HG03175 (cell line): ENCODE measurements at regions not wholly inside any gene's neighbourhood (a gene's known extent, or its start where the extent isn't known, plus 50 kb on each side); places are given as distances from the start of the nearest gene placed in this dataset.

Experiments used
- ATAC-seq: cut with Tn5 transposase; IDR thresholded peaks from one replicate; pipeline ENCODE4 v1.9.1; 2021; ENCODE audit warnings: mild to moderate bottlenecking, moderate library complexity; ENCODE audit not compliant: unreplicated experiment

- ATAC-seq = no peak
Observed at GRCh38 chr18:41842886-41843285, 112.1 kb upstream of the PIK3C3 start.

DNA sequence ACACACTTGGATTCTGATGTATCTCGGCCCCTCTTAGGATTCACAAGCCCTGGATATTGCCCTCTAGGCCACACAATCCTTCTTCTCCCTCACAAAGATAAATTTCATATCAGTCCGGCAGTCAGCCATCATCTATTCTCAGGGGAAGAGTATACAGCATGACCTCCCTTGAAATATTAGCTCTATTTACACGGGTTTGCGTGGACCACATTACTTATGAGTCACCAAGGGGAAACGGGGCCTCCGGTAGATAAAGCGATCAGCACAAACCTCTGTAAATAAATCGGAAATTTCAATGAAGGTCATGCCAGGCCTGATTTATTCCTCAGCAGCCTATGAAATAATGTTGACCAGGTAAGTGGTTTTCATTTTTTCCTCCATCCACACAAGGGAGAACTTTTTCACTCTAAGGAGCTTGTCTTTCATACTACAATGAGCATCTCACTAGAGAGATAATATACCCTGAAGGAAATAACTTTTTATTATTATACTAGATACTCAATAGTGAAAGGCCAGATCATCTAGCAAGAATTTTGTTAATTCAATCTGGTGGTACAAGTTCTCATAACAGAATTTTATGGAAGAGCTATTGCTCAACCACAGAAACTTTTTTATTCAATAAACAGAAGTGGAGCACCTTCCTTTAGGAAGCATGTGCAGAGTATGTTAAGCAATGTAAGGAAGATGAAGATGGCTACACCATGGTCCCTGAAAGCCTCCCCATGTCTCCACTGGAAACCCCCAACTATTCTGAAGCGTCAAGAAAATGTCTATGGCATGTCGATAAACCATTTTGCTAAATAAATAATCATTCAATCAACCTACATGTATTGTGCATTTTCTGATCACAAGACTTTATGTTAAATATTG is 125.2 kb upstream of the PIK3C3 start:
- no peak for ATAC-seq

GRCh38 chr18:41828137-41828536 is 126.9 kb upstream of the PIK3C3 start:
- no peak for ATAC-seq

- no peak for ATAC-seq
Observed at GRCh38 chr18:41820784-41821183, 134.2 kb upstream of the PIK3C3 start.

DNA sequence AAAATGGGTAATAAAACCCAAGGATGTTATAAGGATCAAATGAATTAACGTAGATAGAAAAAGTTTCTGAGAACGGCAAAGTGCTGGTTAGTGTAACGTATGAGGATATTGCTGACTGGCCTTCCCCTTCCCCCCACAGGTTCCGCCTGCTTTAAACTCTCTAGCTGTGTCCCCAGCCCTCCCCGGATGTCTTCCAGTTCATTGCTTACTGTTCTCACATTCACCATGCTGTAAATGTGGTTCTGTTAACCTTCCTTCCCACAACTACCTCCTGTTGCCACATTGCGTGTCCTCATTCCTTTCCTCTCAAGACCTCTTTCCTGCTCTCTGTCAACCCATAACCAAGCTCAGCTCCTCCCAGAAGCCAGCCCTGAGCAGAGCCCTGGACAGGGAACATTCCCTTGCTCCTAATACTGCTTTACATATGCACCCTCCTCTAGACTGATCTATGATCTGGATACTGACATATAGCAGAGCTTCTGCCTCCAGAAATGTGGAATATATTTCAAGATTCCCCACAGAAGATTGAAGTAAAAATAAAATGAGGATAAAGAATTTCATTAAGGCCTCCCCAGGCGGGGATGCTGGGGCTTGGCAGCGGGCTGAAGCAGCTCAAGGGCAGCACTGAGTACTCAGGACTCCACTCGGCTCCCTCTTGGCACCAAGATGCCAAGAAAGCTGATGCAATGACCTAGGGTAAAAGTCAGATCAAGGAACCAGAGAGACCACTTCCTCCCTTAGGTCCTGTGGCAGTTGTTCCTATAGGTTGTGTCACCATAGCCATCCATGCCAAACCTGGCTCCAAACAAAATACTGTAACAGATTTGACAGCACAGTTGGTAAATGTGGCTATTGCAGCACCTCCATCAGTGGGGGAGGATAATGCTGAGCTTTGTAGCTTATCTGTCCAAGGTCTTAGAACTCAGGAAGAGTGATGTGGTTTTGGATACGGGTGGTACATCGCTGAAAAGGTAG is 136.4 kb upstream of the PIK3C3 start:
- ATAC-seq = no peak

DNA sequence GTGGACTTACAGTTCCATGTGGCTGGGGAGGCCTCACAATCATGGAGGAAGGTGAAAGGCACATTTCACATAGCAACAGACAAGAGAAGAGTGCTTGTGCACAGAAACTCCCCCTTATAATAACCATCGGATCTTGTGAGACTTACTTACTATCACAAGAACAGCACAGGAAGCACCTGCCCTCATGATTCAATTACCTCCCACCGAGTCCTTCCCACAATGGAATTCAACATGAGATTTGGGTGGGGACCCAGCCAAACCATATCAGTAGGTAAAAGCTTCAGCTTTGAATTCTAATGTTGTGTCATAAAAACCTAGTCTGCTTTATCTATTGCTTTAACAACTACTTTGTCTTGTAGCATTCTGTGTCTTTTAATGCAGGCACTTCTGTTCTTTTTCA is 140.4 kb upstream of the PIK3C3 start:
- ATAC-seq = no peak

DNA sequence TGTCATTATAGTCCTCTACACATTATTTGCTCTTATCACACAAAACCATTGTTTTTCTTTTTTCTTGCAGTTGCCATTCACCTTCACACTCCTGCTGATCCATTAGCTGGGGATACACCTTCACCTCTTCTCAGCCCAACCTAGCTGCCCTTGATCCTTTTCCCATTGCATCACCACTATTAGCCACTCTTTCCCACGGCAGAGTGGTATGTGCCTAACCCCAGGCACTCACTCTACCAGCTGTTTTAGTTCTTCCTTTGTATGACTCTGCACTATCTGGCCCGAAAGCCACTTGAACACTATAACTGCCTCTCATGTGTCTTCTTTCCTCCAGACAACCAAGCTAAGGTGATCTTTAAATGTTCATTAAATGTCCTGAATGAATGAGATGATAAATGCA is 145.4 kb upstream of the PIK3C3 start:
- no peak for ATAC-seq

GRCh38 chr18:41805341-41805740 is 149.7 kb upstream of the PIK3C3 start:
- ATAC-seq = no peak

GRCh38 chr18:41798879-41799278 is 156.2 kb upstream of the PIK3C3 start:
- ATAC-seq = no peak

GRCh38 chr18:41790687-41791086 is 164.3 kb upstream of the PIK3C3 start:
- ATAC-seq = no peak

- no peak for ATAC-seq
Observed at GRCh38 chr18:41789001-41789400, 166.0 kb upstream of the PIK3C3 start.

DNA sequence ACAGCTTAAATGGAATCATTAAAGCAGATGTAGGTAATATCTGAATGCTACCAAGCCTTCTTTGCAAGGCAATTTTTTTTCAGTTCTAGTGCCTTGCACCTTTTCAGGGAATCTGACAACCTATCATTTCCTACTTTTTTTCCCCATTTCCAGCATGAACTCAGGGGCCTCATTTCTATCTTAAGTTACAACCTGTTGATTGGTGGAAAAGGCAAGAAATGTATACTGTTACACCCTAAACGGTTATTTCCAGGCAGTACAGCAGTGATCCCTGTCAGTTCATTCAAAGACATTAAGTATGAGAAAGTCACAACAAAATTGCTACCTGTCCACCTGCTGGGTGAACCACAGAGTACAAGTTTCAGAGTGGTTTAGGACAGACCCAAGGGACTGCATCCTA is 171.2 kb upstream of the PIK3C3 start:
- ATAC-seq = no peak

DNA sequence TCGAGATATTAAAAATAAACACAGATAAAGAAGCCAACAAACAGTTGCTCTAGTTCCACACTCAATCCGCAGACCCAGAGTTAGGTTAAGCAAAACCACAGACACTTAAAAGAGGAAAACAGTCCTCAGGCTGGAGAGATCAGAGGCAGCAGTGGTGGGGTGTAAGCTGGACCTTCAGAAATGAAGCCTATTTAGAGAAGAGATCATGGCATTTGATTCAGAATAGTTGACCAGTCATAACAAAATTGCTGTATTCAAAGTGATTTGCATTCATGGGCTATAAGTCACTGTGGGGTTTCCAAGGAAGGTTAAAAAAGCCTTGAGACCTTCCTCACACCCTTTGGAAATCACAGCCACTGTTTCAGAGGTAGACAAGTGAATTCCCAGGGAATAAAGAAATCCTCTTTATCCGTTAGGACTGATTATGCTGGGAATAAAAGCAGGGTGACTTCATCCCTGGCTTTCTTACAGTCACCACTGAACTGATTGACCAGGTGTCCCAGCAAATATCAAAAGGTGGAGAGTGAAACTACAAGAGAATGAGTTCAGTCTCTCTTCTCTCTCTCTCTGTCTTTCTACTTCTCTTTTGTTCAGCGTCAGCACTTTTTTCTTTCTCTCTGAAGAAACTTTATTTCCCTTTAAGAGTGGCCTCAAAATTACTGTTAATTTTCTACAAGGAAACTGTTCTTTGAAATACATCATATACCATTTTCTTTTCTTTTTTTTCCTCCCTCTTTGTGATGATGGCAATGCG is 171.8 kb upstream of the PIK3C3 start:
- ATAC-seq = no peak

GRCh38 chr18:41771973-41772372 is 183.1 kb upstream of the PIK3C3 start:
- no peak for ATAC-seq

- no peak for ATAC-seq
Observed at GRCh38 chr18:41769265-41769664, 185.8 kb upstream of the PIK3C3 start.

GRCh38 chr18:41768467-41768866 is 186.6 kb upstream of the PIK3C3 start:
- ATAC-seq = no peak

DNA sequence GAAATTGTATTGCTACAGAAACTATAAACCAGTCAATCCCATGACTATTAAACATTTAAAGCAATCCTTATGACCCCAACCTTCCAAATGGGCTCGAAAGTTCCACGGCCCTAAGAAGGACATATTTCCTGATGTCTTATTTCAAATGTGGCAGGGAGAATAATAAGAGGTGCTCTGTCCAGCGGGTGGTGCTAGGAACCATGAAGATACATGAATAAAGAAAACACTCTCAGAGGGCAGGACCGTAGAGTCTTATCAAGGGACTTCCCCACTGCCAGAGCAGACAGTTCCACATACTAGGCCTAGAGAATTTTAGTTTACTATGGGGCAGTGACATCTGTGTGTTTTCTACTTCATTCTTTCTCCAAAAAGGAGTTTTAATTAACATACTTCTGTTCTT is 187.1 kb upstream of the PIK3C3 start:
- ATAC-seq = no peak

DNA sequence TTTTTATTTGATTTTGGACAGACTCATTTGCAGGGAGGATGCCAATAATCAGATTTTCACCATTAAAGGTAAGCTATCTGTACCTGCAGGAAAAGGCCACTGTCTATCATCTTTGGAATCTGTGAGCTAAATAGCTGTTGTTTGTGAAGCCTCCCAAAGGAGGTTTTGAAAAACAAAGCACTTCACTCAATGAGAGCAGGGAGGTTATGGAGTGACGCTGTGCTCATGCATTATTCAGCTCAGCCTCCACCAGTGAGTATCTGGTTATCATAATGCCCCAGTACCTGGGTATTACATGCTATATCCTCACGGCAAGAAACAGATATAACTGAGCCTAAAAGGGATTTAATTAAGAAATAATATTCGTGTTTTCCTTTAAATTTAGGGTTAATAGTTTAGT is 189.6 kb upstream of the PIK3C3 start:
- no peak for ATAC-seq

DNA sequence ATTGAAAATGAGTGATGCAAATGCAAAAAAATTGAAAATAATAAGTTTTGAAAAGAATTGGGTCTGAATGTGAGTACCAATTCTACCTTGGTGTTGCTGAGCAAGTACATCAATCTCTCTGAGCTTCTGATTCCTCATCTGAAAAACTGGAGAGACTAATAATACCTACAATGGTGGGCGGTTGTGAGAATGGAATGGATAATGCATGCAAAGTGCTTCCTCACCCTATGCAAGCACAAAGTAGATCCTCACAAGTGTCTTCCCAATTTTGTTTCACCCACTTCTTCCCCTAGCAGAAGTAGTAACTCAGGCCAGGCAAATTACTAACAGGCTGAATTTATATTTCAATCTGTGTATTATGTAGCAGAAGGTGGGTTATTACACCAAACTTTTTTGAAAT is 191.7 kb upstream of the PIK3C3 start:
- no peak for ATAC-seq

DNA sequence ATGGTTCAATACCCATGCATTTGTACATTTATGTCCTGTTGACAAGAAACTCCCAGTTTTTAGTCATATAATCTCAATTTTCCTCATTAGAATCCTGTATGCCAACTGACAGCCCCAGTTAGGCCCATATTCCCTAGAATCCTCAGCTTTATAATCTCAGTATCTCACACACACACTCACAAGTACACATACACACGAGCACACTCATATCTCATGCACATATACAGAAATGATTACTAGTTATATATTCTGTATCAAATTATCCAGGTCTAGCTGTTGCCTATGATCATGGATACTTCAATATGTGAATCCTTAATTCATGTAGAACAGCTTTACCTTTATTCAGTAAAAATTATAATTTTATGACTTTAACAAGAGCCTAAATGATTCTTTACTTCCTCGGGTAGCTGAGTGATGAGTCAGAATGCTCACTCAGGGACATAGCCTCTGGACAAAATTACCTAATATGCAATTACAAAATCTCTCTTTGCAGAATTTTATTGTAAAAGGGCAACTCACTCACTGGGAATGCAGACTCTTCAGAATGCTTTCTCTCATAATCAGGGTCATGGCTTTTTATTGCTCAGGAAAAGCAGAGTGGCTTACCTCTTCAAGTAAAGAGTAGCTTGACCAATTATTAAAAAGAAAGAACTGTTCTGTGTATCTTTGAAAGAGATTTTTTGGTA is 193.6 kb upstream of the PIK3C3 start:
- no peak for ATAC-seq

DNA sequence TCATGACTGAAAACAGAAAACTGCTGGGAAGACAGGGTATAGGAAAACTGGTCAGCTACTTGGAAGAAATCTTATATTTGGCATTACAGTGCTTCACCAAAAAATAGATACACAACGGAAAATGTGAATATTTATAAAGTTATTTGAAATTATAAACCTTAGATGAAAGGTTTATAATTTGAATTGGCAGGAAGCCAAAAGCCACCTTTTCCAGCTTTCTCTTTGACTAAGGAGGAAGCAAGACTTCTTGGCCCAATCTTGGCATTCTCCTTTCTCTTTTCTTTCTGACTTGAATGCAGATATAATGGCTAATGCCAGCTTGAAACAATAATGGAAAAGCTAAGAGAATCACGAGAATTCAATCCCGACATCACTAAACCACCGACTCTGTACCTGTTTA is 196.5 kb upstream of the PIK3C3 start:
- ATAC-seq = no peak
